Testis (tissue), 2 donors: ENCODE measurements at regions not wholly inside any gene's neighbourhood (a gene's known extent, or its start where the extent isn't known, plus 50 kb on each side); places are given as distances from the start of the nearest gene placed in this dataset.

Experiments used
- POLR2A ChIP-seq: fragments of 450-650 bp; IDR thresholded peaks from one replicate; pipeline ENCODE4 v1.6.1; 2017; ENCODE audit warnings: antibody characterized with exemption, mild to moderate bottlenecking, moderate library complexity
- TF ChIP-seq, protein P1 (sequence below), 3 experiments: fragments of 450-650 bp in 2 of 3; fragments of 200-600 bp in 1 of 3; sonication (generic) in 1 of 3; IDR thresholded peaks; one replicate each; pipeline ENCODE4 v1.5.1; 2016 to 2019; ENCODE audit warnings: antibody characterized with exemption in 3 of 3, mild to moderate bottlenecking in 2 of 3, moderate library complexity in 1 of 3

DNA sequence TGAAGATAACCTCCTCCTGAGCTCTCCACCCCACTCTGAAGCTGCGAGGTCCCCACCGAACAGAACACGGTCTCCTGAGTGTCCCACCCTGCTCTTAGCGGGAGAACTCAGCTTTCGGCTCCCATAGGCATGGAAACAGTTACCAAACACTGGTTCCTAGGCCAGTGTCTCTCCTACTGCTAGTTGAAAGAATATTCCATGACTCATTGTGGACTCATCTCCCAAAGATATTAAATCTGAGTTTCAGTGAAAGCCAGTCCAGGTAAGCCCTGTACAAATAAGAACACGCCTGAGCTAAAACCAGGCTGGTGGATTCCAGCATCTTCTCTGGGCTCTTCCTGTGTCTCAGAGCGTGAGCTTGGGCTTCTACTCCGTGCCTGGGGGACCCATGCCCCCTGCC is 107.5 kb upstream of the CLDN14 start:
- TF ChIP-seq, protein P1, sequence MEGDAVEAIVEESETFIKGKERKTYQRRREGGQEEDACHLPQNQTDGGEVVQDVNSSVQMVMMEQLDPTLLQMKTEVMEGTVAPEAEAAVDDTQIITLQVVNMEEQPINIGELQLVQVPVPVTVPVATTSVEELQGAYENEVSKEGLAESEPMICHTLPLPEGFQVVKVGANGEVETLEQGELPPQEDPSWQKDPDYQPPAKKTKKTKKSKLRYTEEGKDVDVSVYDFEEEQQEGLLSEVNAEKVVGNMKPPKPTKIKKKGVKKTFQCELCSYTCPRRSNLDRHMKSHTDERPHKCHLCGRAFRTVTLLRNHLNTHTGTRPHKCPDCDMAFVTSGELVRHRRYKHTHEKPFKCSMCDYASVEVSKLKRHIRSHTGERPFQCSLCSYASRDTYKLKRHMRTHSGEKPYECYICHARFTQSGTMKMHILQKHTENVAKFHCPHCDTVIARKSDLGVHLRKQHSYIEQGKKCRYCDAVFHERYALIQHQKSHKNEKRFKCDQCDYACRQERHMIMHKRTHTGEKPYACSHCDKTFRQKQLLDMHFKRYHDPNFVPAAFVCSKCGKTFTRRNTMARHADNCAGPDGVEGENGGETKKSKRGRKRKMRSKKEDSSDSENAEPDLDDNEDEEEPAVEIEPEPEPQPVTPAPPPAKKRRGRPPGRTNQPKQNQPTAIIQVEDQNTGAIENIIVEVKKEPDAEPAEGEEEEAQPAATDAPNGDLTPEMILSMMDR (IDR thresholded peaks at IDR 0.05) = no peak
- TF ChIP-seq POLR2A = no peak
